PFSK-1 (cell line): ENCODE measurements at regions not wholly inside any gene's neighbourhood (a gene's known extent, or its start where the extent isn't known, plus 50 kb on each side); places are given as distances from the start of the nearest gene placed in this dataset.

Source experiments
- FOXP2 ChIP-seq: optimal IDR thresholded peaks from 2 replicates; pipeline ENCODE3; 2011; ENCODE audit warnings: borderline replicate concordance, control low read depth, inconsistent platforms; ENCODE audit not compliant: insufficient read depth; ENCODE audit errors: extremely low read length, extremely low read depth
- POLR2AphosphoS5 ChIP-seq: IDR thresholded peaks from 2 replicates; pipeline ENCODE4 v1.6.1; 2012; ENCODE audit warnings: low read depth, mild to moderate bottlenecking, control low read depth, low read length, moderate library complexity
- SIN3A ChIP-seq: IDR thresholded peaks from 2 replicates; pipeline ENCODE4 v1.6.1; 2012; ENCODE audit warnings: mild to moderate bottlenecking, low read length, moderate library complexity, borderline replicate concordance; ENCODE audit not compliant: insufficient read depth
- TAF1 ChIP-seq: IDR thresholded peaks from 2 replicates; pipeline ENCODE4 v1.6.1; 2012; ENCODE audit warnings: low read length, control low read depth, borderline replicate concordance; ENCODE audit not compliant: insufficient read depth
- TF ChIP-seq, protein P1 (sequence below), 2 experiments: IDR thresholded peaks; 2 replicates each; pipeline versions ENCODE4 v1.6.1 to v1.8.0; 2011 to 2012; ENCODE audit warnings: low read depth in 2 of 2, low read length in 2 of 2, control low read depth in 1 of 2, inconsistent platforms in 1 of 2, mild to moderate bottlenecking in 1 of 2, moderate library complexity in 1 of 2; ENCODE audit not compliant: insufficient read depth in 1 of 2

- TF ChIP-seq TAF1 (no peak), POLR2AphosphoS5 (no peak), SIN3A (no peak), FOXP2 (no peak)
- TF ChIP-seq, protein P1, sequence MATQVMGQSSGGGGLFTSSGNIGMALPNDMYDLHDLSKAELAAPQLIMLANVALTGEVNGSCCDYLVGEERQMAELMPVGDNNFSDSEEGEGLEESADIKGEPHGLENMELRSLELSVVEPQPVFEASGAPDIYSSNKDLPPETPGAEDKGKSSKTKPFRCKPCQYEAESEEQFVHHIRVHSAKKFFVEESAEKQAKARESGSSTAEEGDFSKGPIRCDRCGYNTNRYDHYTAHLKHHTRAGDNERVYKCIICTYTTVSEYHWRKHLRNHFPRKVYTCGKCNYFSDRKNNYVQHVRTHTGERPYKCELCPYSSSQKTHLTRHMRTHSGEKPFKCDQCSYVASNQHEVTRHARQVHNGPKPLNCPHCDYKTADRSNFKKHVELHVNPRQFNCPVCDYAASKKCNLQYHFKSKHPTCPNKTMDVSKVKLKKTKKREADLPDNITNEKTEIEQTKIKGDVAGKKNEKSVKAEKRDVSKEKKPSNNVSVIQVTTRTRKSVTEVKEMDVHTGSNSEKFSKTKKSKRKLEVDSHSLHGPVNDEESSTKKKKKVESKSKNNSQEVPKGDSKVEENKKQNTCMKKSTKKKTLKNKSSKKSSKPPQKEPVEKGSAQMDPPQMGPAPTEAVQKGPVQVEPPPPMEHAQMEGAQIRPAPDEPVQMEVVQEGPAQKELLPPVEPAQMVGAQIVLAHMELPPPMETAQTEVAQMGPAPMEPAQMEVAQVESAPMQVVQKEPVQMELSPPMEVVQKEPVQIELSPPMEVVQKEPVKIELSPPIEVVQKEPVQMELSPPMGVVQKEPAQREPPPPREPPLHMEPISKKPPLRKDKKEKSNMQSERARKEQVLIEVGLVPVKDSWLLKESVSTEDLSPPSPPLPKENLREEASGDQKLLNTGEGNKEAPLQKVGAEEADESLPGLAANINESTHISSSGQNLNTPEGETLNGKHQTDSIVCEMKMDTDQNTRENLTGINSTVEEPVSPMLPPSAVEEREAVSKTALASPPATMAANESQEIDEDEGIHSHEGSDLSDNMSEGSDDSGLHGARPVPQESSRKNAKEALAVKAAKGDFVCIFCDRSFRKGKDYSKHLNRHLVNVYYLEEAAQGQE (IDR thresholded peaks at IDR 0.05; ENCODE audit: insufficient read depth in 1 of 2, low read depth in 2 of 2, low read length in 2 of 2), result no peak
Measured at GRCh38 chr13:47687577-47687976, 313.5 kb downstream of the SUCLA2 start.

GRCh38 chr13:47680748-47681147 lies 320.3 kb downstream of the SUCLA2 start:
- TF ChIP-seq, protein P1 (IDR thresholded peaks at IDR 0.05; ENCODE audit: insufficient read depth in 1 of 2, low read depth in 2 of 2, low read length in 2 of 2), result no peak
- TF ChIP-seq POLR2AphosphoS5 (no peak), FOXP2 (no peak)

- TF ChIP-seq, protein P1 (IDR thresholded peaks at IDR 0.05; ENCODE audit: insufficient read depth in 1 of 2, low read depth in 2 of 2, low read length in 2 of 2), result no peak
Measured at GRCh38 chr13:47679401-47679800, 321.7 kb downstream of the SUCLA2 start.

GRCh38 chr13:47678201-47678968 lies 322.7 kb downstream of the SUCLA2 start:
- TF ChIP-seq SIN3A, result no peak
- no peak for TF ChIP-seq TAF1
- TF ChIP-seq POLR2AphosphoS5, result no peak
- TF ChIP-seq, protein P1 (IDR thresholded peaks at IDR 0.05; ENCODE audit: insufficient read depth in 1 of 2, low read depth in 2 of 2, low read length in 2 of 2), result no peak
- TF ChIP-seq FOXP2, result no peak

- no peak for TF ChIP-seq SIN3A
- TF ChIP-seq, protein P1 (IDR thresholded peaks at IDR 0.05; ENCODE audit: insufficient read depth in 1 of 2, low read depth in 2 of 2, low read length in 2 of 2), result no peak
- no peak for TF ChIP-seq POLR2AphosphoS5
- TF ChIP-seq FOXP2, result no peak
- TF ChIP-seq TAF1, result no peak
Measured at GRCh38 chr13:47675871-47676270, 325.2 kb downstream of the SUCLA2 start.
